HG02840 (cell line): ENCODE measurements at regions not wholly inside any gene's neighbourhood (a gene's known extent, or its start where the extent isn't known, plus 50 kb on each side); places are given as distances from the start of the nearest gene placed in this dataset.

Experiments used
- ATAC-seq: cut with Tn5 transposase; IDR thresholded peaks from one replicate; pipeline ENCODE4 v1.9.1; 2021; ENCODE audit warnings: mild to moderate bottlenecking, moderate library complexity, moderate number of reproducible peaks; ENCODE audit not compliant: unreplicated experiment, low FRiP score

GRCh38 chr6:24987446-24988115 is 51.8 kb upstream of the RIPOR2 start:
- no peak for ATAC-seq

GRCh38 chr6:24988562-24988961 is 52.8 kb upstream of the RIPOR2 start:
- no peak for ATAC-seq

GRCh38 chr6:24990236-24990845 is 54.6 kb upstream of the RIPOR2 start:
- no peak for ATAC-seq

GRCh38 chr6:24990944-24991809 is 55.4 kb upstream of the RIPOR2 start:
- ATAC-seq, result no peak

GRCh38 chr6:24991810-24992467 is 56.2 kb upstream of the RIPOR2 start:
- peak; percentile 70 for ATAC-seq

- no peak for ATAC-seq
Observed at GRCh38 chr6:24994812-24995211, 59.1 kb upstream of the RIPOR2 start.

- no peak for ATAC-seq
Observed at GRCh38 chr6:24995270-24995669, 59.5 kb upstream of the RIPOR2 start.

- ATAC-seq, result no peak
Observed at GRCh38 chr6:24996269-24996836, 60.6 kb upstream of the RIPOR2 start.

GRCh38 chr6:24997231-24997630 is 61.5 kb upstream of the RIPOR2 start:
- no peak for ATAC-seq

GRCh38 chr6:24997905-24998304 is 62.1 kb upstream of the RIPOR2 start:
- no peak for ATAC-seq

- no peak for ATAC-seq
Observed at GRCh38 chr6:25002326-25003091, 66.7 kb upstream of the RIPOR2 start.

GRCh38 chr6:25004357-25004756 is 68.6 kb upstream of the RIPOR2 start:
- no peak for ATAC-seq

- no peak for ATAC-seq
Observed at GRCh38 chr6:25005010-25005409, 69.2 kb upstream of the RIPOR2 start.

- no peak for ATAC-seq
Observed at GRCh38 chr6:25006075-25006474, 70.3 kb upstream of the RIPOR2 start.

GRCh38 chr6:25006565-25007001 is 70.8 kb upstream of the RIPOR2 start:
- ATAC-seq, result no peak

- peak; percentile 68 for ATAC-seq
Observed at GRCh38 chr6:25007269-25007699, 71.5 kb upstream of the RIPOR2 start.

GRCh38 chr6:25008707-25009392 is 73.1 kb upstream of the RIPOR2 start:
- ATAC-seq, result no peak

GRCh38 chr6:25009393-25009710 is 73.6 kb upstream of the RIPOR2 start:
- no peak for ATAC-seq

GRCh38 chr6:25010176-25010575 is 74.4 kb upstream of the RIPOR2 start:
- ATAC-seq, result no peak
